ENCODE measurements at regions not wholly inside any gene's neighbourhood (a gene's known extent, or its start where the extent isn't known, plus 50 kb on each side); places are given as distances from the start of the nearest gene placed in this dataset.
"Not testable (repeated sequence)": the region's sequence is repeated elsewhere in the genome, so short reads cannot be mapped to it uniquely, and the experiment has no call there.

DNA sequence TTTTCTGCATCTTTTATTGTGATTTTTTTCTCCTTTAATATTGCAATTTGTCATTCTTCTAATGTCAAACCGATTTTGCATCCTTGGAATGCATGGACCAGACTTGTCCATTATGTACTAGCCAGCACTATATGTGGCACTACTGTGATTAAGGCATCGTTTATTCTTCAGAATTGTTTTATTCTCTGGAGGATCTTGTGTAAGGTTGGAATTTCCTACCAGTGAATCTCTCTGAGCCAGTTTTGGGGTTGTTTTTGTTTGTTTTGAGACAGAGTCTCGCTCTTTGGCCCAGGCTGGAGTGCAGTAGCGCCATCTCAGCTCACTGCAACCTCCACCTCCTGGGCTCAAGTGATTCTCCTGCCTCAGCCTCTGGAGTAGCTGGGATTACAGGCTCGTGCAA lies 58.5 kb downstream of the IGLL5 start:
- FAIRE-seq (no peak), DNase-seq (ENCODE audit: low spot score in 2 of 2) (no peak)

DNA sequence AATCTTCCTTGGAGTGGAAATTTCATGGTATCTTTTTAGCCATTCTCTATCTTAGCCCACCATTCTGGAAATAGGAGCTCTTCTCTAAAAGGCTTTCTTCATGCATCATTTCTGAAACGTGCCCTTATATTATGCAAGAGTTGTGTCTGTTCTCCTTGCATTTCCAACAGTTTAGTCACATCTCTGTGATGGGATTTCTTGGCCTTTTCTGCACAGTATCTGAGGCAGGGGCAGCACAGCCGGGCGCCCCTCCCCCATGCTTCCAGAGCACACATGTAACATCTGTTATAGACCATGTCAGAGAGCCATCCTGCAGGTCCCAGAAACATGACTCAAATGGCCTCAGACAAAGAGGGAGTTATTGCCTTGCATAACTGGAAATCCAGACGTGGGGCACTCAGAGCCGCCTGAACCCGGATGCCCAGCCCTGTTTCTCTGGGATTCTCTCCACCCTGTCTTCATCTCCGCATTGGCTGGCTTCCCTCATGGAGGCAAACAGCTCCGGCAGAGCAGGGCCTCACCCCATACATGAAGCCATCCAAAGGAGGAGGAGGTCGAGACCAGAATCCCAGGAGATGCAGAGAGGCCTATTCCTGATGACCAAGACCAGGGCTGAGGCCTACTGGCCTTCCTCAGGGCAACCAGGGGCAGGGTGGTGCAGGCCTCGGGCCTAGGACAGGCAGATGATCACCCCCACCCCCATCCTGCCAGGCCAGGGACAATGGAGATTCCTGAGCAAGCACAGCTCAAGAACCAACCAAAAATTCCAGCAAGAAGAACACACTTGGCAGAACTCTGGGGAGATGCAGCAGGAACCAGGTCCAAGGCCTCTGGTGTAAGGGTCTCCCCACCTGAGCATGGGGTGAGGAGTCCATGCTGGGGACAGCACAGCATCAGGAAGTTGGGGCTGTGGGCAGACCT lies 61.3 kb downstream of the IGLL5 start:
- FAIRE-seq (no peak), DNase-seq (ENCODE audit: low spot score in 2 of 2) (no peak)

DNA sequence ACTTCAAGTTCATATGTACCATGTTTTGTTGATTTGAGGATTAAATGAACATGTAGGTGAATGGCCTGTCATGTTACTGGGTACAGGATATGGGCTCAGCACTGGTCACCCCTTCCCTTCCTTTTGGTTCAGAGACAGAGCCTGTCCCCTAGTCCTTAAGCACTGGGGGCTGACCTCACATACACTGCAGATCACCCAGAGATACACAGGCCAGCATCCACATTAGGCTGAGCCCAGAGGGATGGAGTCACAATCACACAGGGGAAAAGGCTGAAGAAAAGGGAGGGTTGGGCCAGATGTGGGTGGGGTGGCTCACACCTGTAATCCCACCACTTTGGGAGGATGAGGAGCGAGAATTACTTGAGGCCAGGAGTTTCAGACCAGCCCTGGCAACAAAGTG lies 62.3 kb downstream of the IGLL5 start:
- DNase-seq (ENCODE audit: low spot score in 2 of 2) = no peak
- FAIRE-seq = no peak

GRCh38 chr22:22951035-22951434 lies 63.4 kb downstream of the IGLL5 start:
- no peak for FAIRE-seq
- DNase-seq (ENCODE audit: low spot score in 2 of 2) = no peak

DNA sequence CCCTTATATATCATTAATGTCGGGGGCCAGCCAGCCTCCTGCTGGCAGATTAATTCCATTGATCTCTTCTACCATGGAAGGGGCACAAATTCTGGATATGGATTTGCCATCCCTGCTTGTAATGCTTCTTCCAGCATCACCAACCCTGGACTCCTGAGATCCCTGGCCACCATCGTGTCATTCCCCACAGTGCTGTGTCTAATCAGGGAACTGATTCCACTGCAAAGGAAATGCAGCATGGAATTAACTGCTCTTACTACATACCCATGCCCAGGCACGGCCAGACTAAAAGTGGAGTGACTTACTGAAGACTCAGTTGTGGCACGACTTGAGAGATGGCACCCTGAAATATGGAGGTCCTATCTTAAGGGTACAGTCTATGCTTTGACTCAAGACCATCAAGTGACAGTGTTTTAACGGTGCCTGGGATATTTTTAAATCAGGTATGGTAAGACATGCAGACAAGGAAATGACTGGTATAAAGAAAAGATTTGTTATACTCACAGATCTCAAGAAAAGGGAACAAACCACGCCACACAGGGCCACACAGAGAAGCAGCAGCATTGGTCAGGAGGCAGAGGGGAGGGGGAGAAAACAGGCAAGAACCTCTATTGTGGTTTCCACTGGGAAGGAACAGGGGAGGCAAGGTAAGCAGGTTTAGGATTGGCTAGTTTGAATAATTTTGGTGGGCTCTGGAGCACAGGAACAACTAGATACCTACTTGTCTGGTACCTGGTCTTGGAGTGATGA lies 65.1 kb downstream of the IGLL5 start:
- DNase-seq (ENCODE audit: low spot score in 2 of 2) = no peak
- FAIRE-seq = no peak

DNA sequence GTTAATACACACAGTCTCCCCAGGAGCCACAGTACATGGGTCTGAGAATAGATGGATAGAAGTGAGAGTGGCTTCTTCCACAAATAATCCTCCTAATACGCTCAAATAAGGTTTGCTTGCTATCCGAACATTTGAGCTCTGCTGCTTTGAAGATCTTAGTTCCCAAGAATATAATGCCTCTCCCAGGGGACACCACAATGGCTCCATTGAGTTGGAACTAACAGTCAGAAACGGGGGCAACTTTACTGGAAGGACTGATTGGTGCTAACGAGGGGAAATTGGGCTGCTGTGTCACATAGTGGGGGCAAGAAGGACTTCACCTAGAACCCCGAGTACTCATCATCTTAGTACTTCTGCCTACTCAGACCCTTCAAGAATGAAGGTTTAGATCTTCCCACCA lies 66.2 kb downstream of the IGLL5 start:
- FAIRE-seq = no peak
- no peak for DNase-seq (ENCODE audit: low spot score in 2 of 2)

DNA sequence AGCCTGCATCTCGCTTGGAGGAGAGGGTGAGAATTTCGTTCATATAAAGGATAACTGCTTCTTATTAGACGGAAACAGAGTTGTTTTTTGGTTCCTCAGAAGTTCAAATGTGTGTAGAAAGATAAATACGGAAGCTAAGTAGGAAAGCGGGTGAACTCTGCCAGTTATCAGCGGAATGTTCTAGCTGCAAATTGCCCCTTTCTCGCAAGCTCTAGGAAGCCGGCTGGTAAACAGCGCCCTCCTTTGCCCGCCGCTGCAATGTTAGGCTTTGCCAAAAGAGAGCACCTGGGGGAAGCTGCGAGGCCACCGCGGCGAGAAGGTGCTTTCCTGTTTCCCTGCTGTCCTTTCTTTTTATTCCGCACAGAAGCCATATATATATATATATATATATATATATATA lies 67.0 kb downstream of the IGLL5 start:
- FAIRE-seq (no peak), DNase-seq (ENCODE audit: low spot score in 2 of 2) (no peak)

DNA sequence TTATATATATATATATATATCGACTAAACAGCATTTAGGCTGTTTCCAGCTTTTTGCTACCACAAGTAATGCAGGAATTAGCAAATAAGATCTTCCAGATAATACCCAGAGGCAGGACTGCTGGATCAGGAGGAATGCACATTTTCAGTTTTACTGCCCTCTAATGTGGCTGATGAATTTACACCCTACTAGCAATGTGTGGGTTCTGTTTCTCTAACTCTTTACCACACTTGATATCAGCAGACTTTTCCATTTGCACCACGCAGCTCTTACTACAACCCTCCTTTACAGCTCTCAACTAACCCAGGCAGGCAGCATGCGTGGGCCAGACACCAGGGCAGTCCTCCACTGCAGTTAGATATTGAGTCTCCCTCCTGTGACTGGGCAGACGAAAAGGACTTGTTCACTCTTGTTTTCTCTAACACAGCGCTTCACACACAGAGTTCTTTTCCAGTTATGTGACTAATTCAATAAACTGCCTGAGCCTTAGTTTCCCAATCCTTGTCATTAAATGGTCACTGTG lies 67.7 kb downstream of the IGLL5 start:
- no peak for DNase-seq (ENCODE audit: low spot score in 2 of 2)
- no peak for FAIRE-seq

DNA sequence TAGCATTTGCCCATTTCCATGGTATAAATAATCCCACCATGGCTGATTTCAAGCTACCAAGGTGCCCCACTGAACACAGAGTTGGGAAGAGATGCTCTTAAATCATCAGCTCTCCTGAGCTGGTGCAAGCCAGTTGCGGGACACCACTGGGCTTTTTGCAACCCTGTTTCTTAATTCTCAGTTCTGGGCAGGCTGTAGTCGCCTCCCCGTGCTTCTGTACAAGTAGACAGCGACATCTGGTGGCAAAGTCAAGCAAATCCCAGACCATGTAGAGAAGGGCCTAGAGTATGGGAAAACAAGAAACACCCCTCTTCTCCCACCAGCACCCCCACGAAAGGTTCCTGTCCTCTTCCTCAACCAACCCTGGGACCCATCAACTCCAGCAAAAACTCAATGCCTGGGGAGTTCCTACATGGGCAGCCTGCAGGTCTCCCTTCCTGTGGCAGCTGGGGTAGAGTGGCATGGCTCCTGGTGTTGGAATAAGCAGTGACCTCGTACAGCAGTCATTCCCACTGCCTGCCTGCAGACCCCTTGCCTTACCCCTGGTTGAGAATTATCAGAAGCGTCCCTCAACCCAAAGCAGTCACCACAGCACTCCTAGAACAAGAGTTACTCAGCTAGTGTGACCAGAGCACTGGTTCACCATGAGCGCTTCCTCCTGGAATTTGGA lies 68.4 kb downstream of the IGLL5 start:
- FAIRE-seq (no peak), DNase-seq (ENCODE audit: low spot score in 2 of 2) (peak in 1 of 2 donors; percentile 50)

GRCh38 chr22:22957090-22957489 lies 69.5 kb downstream of the IGLL5 start:
- FAIRE-seq (no peak), DNase-seq (ENCODE audit: low spot score in 2 of 2) (no peak)

DNA sequence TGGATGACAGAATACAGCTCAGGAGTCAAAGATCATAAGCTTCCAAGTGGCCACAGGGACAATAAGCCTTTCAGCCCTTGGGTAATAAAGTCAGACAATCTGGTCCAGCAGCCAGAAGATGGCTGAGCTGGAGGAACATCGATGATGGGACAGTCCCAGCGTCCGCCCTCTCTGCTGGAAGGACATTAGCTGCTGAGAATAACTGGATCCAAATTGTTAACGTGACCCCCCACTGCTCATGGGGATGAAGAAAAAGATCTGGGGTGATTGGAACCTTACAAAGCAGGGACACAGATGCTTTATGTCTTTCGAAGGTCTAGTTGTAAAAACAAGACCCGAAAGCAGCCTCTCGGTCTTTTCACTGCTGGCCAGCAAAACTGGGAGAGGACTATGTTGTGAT lies 71.0 kb downstream of the IGLL5 start:
- no peak for FAIRE-seq

GRCh38 chr22:22959147-22959827 lies 71.7 kb downstream of the IGLL5 start:
- peak; percentile 93 for FAIRE-seq
- peak; percentile 56 to 58 for DNase-seq (ENCODE audit: low spot score in 2 of 2)

More for the DNA sequence above, 71.0 kb downstream of the IGLL5 start:
- DNase-seq (ENCODE audit: low spot score in 2 of 2) = no peak

GRCh38 chr22:22960307-22960706 lies 72.7 kb downstream of the IGLL5 start:
- DNase-seq (ENCODE audit: low spot score in 2 of 2) (no peak), FAIRE-seq (no peak)

GRCh38 chr22:22961574-22961973 lies 74.0 kb downstream of the IGLL5 start:
- no peak for FAIRE-seq
- no peak for DNase-seq (ENCODE audit: low spot score in 2 of 2)

DNA sequence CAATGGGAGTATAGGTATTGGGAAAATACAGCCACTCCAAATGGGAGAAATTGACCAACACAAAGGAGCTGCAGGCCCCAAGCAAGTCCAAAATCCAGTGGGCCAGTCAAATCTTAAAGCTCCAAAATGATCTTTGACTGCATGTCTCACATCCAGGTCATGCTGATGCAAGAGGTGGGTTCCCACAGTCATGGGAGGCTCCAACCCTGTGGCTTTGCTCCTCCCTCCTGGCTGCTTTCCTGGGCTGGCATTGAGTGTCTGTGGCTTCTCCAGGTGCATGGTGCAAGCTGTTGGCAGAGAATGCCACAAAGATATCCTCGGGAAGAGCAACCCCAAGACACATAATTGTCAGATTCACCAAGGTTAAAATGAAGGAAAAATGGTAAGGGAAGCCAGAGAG lies 80.8 kb downstream of the IGLL5 start:
- FAIRE-seq = no peak

GRCh38 chr22:22972605-22973004 lies 85.0 kb downstream of the IGLL5 start:
- not testable (repeated sequence) for FAIRE-seq; DNase-seq (ENCODE audit: low spot score in 2 of 2)

More for the DNA sequence above, 80.8 kb downstream of the IGLL5 start:
- DNase-seq (ENCODE audit: low spot score in 2 of 2) = no peak

- DNase-seq (ENCODE audit: low spot score in 2 of 2) = no peak
- FAIRE-seq = no peak
These were observed 85.7 kb downstream of the IGLL5 start for GRCh38 chr22:22973336-22973735.

DNA sequence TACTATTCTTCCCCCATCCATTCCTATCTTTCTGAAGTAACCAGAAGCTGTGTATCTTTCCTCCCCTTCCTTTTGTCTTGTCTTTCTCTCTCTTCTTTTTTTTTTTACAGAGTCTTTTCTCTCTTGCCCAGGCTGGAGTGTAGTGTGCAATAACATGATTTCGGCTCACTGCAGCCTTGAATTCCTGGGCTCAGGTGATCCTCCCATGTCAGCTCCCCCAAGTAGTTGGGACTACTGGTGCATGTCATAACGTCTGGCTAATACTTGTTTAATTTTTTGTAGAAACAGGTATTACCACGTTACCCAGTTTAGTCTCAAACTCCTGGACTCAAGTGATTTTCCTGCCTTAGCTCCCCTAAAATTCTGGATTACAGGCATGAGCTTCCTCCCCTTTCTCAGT lies 86.5 kb downstream of the IGLL5 start:
- DNase-seq (ENCODE audit: low spot score in 2 of 2) = no peak
- no peak for FAIRE-seq

GRCh38 chr22:22974795-22975580 lies 87.4 kb downstream of the IGLL5 start:
- no peak for DNase-seq (ENCODE audit: low spot score in 2 of 2)

More at GRCh38 chr22:22974795-22975580, 87.4 kb downstream of the IGLL5 start:
- no peak for FAIRE-seq
